GM12878 (cell line): ENCODE measurements at regions not wholly inside any gene's neighbourhood (a gene's known extent, or its start where the extent isn't known, plus 50 kb on each side); places are given as distances from the start of the nearest gene placed in this dataset.

Source experiments
- ATAC-seq: fragments of 200-7000 bp; cut with Tn5 transposase; 3 replicates; pipeline ENCODE4 v1.9.1; 2020; ENCODE audit warnings: mild to moderate bottlenecking, moderate library complexity
- BruUV-seq: library from RNA; stranded (reverse); fragments of 400-500 nt; replicated peaks from 2 replicates; lab custom pipeline; 2021; lab: Mats Ljungman, UMichigan
- CTCF ChIA-PET: fragments of 300-600 bp; sonication (Branson Sonifier 250); formaldehyde crosslinking; extraction: SDS; loops from one replicate; lab custom pipeline; 2021; ENCODE audit warnings: inconsistent platforms; lab: Yijun Ruan, JAX
- POLR2A ChIA-PET: fragments of 350-600 bp; formaldehyde crosslinking; extraction: SDS; loops from one replicate; lab custom pipeline; 2021; ENCODE audit warnings: inconsistent platforms; lab: Charles Lee
- RAD21 ChIA-PET: fragments of 300-600 bp; sonication (Branson Sonifier 250); formaldehyde crosslinking; loops from one replicate; lab custom pipeline; 2023; ENCODE audit warnings: antibody characterized with exemption; ENCODE audit not compliant: unreplicated experiment; lab: Charles Lee
- SMC1A ChIA-PET: fragments of 300-600 bp; sonication (Branson Sonifier 250); formaldehyde crosslinking; loops from one replicate; lab custom pipeline; 2023; ENCODE audit not compliant: unreplicated experiment, uncharacterized antibody; lab: Charles Lee
- DNase-seq: peaks from one replicate; pipeline ENCODE4 v3.0.0-alpha.2; 2011; ENCODE audit warnings: low read depth, low spot score
- FAIRE-seq: peaks from 3 replicates; lab custom pipeline; 2011; peaks lifted over from hg19 to GRCh38; lab: Jason Lieb, UNC
- H2AFZ ChIP-seq: 2 replicates; pipeline ENCODE4 v1.6.0; 2011; ENCODE audit warnings: low read depth, low read length, control low read depth; ENCODE audit not compliant: control insufficient read depth
- H3K27ac ChIP-seq: 2 replicates; pipeline ENCODE4 v1.5.1; 2011; ENCODE audit warnings: control low read depth; ENCODE audit not compliant: control insufficient read depth, insufficient read depth
- H3K27me3 ChIP-seq, 2 experiments: replicated peaks in 1 of 2; 2 replicates each; pipeline versions ENCODE4 v1.6.0 to v1.6.1; 2011; ENCODE audit warnings: low read length in 1 of 2; ENCODE audit not compliant: control insufficient read depth in 2 of 2, insufficient read depth in 2 of 2
- H3K36me3 ChIP-seq, 2 experiments: 2 replicates each; pipeline ENCODE4 v1.5.1; 2011; ENCODE audit warnings: low read length in 1 of 2; ENCODE audit not compliant: control insufficient read depth in 2 of 2, insufficient read depth in 2 of 2
- H3K4me1 ChIP-seq: 2 replicates; pipeline ENCODE4 v1.6.1; 2011; ENCODE audit warnings: mild to moderate bottlenecking, low read length, moderate library complexity, mixed read lengths; ENCODE audit not compliant: control insufficient read depth, insufficient read depth
- H3K4me2 ChIP-seq: 2 replicates; pipeline ENCODE4 v1.6.0; 2011; ENCODE audit warnings: control low read depth; ENCODE audit not compliant: control insufficient read depth, insufficient read depth
- H3K4me3 ChIP-seq: fragments of 200-600 bp; sonication (generic); 2 replicates; pipeline ENCODE4 v1.5.1; 2016
- H3K79me2 ChIP-seq: 2 replicates; pipeline ENCODE4 v1.6.0; 2011; ENCODE audit warnings: low read length; ENCODE audit not compliant: control insufficient read depth, insufficient read depth
- H3K9ac ChIP-seq: 2 replicates; pipeline ENCODE4 v1.8.0; 2011; ENCODE audit warnings: low read length, control low read depth, mixed read lengths; ENCODE audit not compliant: control insufficient read depth, insufficient read depth
- H3K9me3 ChIP-seq: replicated peaks from 3 replicates; pipeline ENCODE4 v1.5.1; 2011; ENCODE audit warnings: mild to moderate bottlenecking, low read length; ENCODE audit not compliant: control insufficient read depth, insufficient read depth
- H4K20me1 ChIP-seq: 2 replicates; pipeline ENCODE4 v1.6.0; 2011; ENCODE audit not compliant: control insufficient read depth, insufficient read depth
- RUNX3 ChIP-seq: IDR thresholded peaks from 2 replicates; pipeline ENCODE4 v1.6.1; 2012; ENCODE audit warnings: low read length, inconsistent platforms
- SUZ12 ChIP-seq: fragments of 200-600 bp; sonication (generic); IDR thresholded peaks from one replicate; pipeline ENCODE4 v1.6.1; 2018; ENCODE audit warnings: antibody characterized with exemption, mild to moderate bottlenecking; ENCODE audit not compliant: unreplicated experiment
- ZSCAN29 ChIP-seq: fragments of 450-650 bp; IDR thresholded peaks from 2 replicates; pipeline ENCODE4 v1.6.1; 2017; ENCODE audit warnings: mild to moderate bottlenecking, moderate library complexity
- WGBS: methylation state at CpG from one replicate; pipeline ENCODE4 v1.1.6; 2016; ENCODE audit warnings: low lambda C conversion rate; ENCODE audit not compliant: insufficient replicate concordance, insufficient coverage; ENCODE audit errors: missing lambda C conversion rate; 5-methylcytosine and 5-hydroxymethylcytosine counted together
- in situ Hi-C: fragments of 300-500 bp; cut with MboI; formaldehyde crosslinking; loops from 9 replicates; pipeline ENCODE4 v1.14.3; 2018; ENCODE audit warnings: mixed read lengths
- intact Hi-C: fragments of 100-400 bp; cut with micrococcal nuclease; formaldehyde crosslinking; loops from one replicate; pipeline ENCODE4 v1.14.2; 2022; ENCODE audit not compliant: unreplicated experiment
- TF ChIP-seq, protein P1 (sequence below): fragments of 450-650 bp; IDR thresholded peaks from 2 replicates; pipeline ENCODE4 v1.6.1; 2017; ENCODE audit warnings: mild to moderate bottlenecking, moderate library complexity
- TF ChIP-seq, protein P2 (sequence below): fragments of 450-650 bp; IDR thresholded peaks from 2 replicates; pipeline ENCODE4 v1.6.1; 2017; ENCODE audit warnings: mild to moderate bottlenecking

GRCh38 chr11:106241601-106242257, 164.3 kb downstream of the AASDHPPT start:
- no peak overlapping the region for H3K9ac ChIP-seq
- ChIA-PET CTCF (no interaction called here), RAD21 (no interaction called here), SMC1A (interaction anchor here (1.2 kb wide), 1 partner anchor 39 kb away, joined by 3 read pairs; no protein-coding TSS in a partner anchor), POLR2A (no interaction called here)
- H3K27me3 ChIP-seq = no peaks in the 10 kb centered on the region
- 20% methylated on average over 6 of the region's 6 CpGs for WGBS
- BruUV-seq = no TSS peak
- in situ Hi-C loops = no loop called here
- H3K79me2 ChIP-seq = no peaks in the 10 kb centered on the region
- no peak overlapping the region for H3K4me3 ChIP-seq
- H3K4me2 ChIP-seq = no peak overlapping the region
- H3K4me1 ChIP-seq = no peaks in the 10 kb centered on the region
- intact Hi-C loops = no loop called here
- DNase-seq (no peak), ATAC-seq (no peak), FAIRE-seq (no peak)
- H3K27ac ChIP-seq = no peak overlapping the region
- no peaks in the 10 kb centered on the region for H3K9me3 ChIP-seq
- no peaks in the 10 kb centered on the region for H4K20me1 ChIP-seq
- H3K36me3 ChIP-seq = no peaks in the 10 kb centered on the region
- no peak overlapping the region for H2AFZ ChIP-seq
- TF ChIP-seq, protein P1, sequence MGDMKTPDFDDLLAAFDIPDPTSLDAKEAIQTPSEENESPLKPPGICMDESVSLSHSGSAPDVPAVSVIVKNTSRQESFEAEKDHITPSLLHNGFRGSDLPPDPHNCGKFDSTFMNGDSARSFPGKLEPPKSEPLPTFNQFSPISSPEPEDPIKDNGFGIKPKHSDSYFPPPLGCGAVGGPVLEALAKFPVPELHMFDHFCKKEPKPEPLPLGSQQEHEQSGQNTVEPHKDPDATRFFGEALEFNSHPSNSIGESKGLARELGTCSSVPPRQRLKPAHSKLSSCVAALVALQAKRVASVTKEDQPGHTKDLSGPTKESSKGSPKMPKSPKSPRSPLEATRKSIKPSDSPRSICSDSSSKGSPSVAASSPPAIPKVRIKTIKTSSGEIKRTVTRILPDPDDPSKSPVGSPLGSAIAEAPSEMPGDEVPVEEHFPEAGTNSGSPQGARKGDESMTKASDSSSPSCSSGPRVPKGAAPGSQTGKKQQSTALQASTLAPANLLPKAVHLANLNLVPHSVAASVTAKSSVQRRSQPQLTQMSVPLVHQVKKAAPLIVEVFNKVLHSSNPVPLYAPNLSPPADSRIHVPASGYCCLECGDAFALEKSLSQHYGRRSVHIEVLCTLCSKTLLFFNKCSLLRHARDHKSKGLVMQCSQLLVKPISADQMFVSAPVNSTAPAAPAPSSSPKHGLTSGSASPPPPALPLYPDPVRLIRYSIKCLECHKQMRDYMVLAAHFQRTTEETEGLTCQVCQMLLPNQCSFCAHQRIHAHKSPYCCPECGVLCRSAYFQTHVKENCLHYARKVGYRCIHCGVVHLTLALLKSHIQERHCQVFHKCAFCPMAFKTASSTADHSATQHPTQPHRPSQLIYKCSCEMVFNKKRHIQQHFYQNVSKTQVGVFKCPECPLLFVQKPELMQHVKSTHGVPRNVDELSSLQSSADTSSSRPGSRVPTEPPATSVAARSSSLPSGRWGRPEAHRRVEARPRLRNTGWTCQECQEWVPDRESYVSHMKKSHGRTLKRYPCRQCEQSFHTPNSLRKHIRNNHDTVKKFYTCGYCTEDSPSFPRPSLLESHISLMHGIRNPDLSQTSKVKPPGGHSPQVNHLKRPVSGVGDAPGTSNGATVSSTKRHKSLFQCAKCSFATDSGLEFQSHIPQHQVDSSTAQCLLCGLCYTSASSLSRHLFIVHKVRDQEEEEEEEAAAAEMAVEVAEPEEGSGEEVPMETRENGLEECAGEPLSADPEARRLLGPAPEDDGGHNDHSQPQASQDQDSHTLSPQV = no peak
- TF ChIP-seq ZSCAN29 (no peak), RUNX3 (no peak), SUZ12 (no peak)
- TF ChIP-seq, protein P2, sequence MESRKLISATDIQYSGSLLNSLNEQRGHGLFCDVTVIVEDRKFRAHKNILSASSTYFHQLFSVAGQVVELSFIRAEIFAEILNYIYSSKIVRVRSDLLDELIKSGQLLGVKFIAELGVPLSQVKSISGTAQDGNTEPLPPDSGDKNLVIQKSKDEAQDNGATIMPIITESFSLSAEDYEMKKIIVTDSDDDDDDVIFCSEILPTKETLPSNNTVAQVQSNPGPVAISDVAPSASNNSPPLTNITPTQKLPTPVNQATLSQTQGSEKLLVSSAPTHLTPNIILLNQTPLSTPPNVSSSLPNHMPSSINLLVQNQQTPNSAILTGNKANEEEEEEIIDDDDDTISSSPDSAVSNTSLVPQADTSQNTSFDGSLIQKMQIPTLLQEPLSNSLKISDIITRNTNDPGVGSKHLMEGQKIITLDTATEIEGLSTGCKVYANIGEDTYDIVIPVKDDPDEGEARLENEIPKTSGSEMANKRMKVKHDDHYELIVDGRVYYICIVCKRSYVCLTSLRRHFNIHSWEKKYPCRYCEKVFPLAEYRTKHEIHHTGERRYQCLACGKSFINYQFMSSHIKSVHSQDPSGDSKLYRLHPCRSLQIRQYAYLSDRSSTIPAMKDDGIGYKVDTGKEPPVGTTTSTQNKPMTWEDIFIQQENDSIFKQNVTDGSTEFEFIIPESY = no peak
